Fibroblast of lung (primary cell): ENCODE measurements at regions not wholly inside any gene's neighbourhood (a gene's known extent, or its start where the extent isn't known, plus 50 kb on each side); places are given as distances from the start of the nearest gene placed in this dataset.

Experiments used
- EZH2 ChIP-seq: IDR thresholded peaks from 2 replicates; pipeline ENCODE4 v1.5.1; 2012; ENCODE audit warnings: low read length, control low read depth, mild to moderate bottlenecking; ENCODE audit errors: missing control alignments
- TF ChIP-seq, protein P1 (sequence below), 2 donors: IDR thresholded peaks in 1 of 2; conservative IDR thresholded peaks in 1 of 2; 1 replicate in 1 of 2; 2 replicates in 1 of 2; pipeline ENCODE4 v1.5.1; 2011 to 2012; ENCODE audit warnings: low read length in 2 of 2, control low read depth in 1 of 2, inconsistent platforms in 1 of 2, low read depth in 1 of 2, mild to moderate bottlenecking in 1 of 2

DNA sequence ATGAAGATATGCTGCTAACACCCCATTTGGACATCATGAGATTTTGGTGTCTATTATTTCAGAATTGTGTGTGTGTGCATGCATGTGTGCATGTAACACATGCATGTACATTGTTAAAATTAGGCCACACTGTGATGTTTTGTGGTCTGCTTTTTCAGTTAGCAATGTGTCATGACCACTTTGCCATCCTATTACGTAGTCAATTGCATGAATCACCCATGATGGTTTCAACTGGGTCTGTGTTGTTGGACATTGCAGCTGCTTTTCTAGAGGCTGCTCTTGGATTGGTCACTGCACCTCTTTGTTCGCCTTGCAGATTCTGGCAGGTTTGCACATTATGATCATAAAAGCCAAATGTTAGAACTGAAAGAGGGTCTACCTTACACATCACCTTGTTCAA lies 101.0 kb upstream of the THBS1 start:
- TF ChIP-seq EZH2: no peak
- TF ChIP-seq, protein P1, sequence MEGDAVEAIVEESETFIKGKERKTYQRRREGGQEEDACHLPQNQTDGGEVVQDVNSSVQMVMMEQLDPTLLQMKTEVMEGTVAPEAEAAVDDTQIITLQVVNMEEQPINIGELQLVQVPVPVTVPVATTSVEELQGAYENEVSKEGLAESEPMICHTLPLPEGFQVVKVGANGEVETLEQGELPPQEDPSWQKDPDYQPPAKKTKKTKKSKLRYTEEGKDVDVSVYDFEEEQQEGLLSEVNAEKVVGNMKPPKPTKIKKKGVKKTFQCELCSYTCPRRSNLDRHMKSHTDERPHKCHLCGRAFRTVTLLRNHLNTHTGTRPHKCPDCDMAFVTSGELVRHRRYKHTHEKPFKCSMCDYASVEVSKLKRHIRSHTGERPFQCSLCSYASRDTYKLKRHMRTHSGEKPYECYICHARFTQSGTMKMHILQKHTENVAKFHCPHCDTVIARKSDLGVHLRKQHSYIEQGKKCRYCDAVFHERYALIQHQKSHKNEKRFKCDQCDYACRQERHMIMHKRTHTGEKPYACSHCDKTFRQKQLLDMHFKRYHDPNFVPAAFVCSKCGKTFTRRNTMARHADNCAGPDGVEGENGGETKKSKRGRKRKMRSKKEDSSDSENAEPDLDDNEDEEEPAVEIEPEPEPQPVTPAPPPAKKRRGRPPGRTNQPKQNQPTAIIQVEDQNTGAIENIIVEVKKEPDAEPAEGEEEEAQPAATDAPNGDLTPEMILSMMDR (conservative IDR thresholded peaks at IDR 0.05 in 1 of 2, IDR thresholded peaks at IDR 0.05 in 1 of 2; ENCODE audit: low read depth in 1 of 2, low read length in 2 of 2): no peak
